ENCODE measurements at regions not wholly inside any gene's neighbourhood (a gene's known extent, or its start where the extent isn't known, plus 50 kb on each side); places are given as distances from the start of the nearest gene placed in this dataset.
A peak's percentile ranks its signal among the peaks of the same experiment; 100 is the strongest.

GRCh38 chr18:10230072-10230471, 224.4 kb upstream of the APCDD1 start:
- peak; percentile 26 for DNase-seq

- DNase-seq, result no peak
Observed at GRCh38 chr18:10231220-10231619, 223.2 kb upstream of the APCDD1 start.

GRCh38 chr18:10232062-10232461, 222.4 kb upstream of the APCDD1 start:
- DNase-seq, result no peak

GRCh38 chr18:10233082-10233875, 221.2 kb upstream of the APCDD1 start:
- DNase-seq, result no peak

GRCh38 chr18:10234281-10234680, 220.2 kb upstream of the APCDD1 start:
- no peak for DNase-seq

GRCh38 chr18:10234912-10235660, 219.3 kb upstream of the APCDD1 start:
- DNase-seq, result no peak

GRCh38 chr18:10235661-10235952, 218.8 kb upstream of the APCDD1 start:
- DNase-seq, result no peak

- DNase-seq, result no peak
Observed at GRCh38 chr18:10239103-10239502, 215.3 kb upstream of the APCDD1 start.

GRCh38 chr18:10239991-10240634, 214.3 kb upstream of the APCDD1 start:
- DNase-seq, result no peak

- no peak for DNase-seq
Observed at GRCh38 chr18:10240973-10241372, 213.5 kb upstream of the APCDD1 start.

GRCh38 chr18:10241579-10241978, 212.9 kb upstream of the APCDD1 start:
- DNase-seq, result no peak

- no peak for DNase-seq
Observed at GRCh38 chr18:10242936-10243680, 211.3 kb upstream of the APCDD1 start.

GRCh38 chr18:10244341-10244740, 210.1 kb upstream of the APCDD1 start:
- DNase-seq, result no peak

- DNase-seq, result no peak
Observed at GRCh38 chr18:10245031-10245845, 209.2 kb upstream of the APCDD1 start.

GRCh38 chr18:10245846-10246175, 208.6 kb upstream of the APCDD1 start:
- no peak for DNase-seq

- no peak for DNase-seq
Observed at GRCh38 chr18:10247021-10247741, 207.3 kb upstream of the APCDD1 start.

GRCh38 chr18:10247742-10248082, 206.7 kb upstream of the APCDD1 start:
- DNase-seq, result no peak

- DNase-seq, result no peak
Observed at GRCh38 chr18:10248738-10249137, 205.7 kb upstream of the APCDD1 start.

GRCh38 chr18:10249270-10249669, 205.2 kb upstream of the APCDD1 start:
- no peak for DNase-seq

- DNase-seq, result no peak
Observed at GRCh38 chr18:10249801-10250200, 204.6 kb upstream of the APCDD1 start.

GRCh38 chr18:10252494-10252893, 201.9 kb upstream of the APCDD1 start:
- DNase-seq, result no peak

All from activated CD4-positive, alpha-beta T cell treated with anti-CD3 and anti-CD28 coated beads, Interleukin-10, Interleukin-2, amounts not matched to agents 100 ng/mL and 50 ng/mL, durations not matched to agents 16 hours and 8 hours (primary cell).